ENCODE measurements at regions not wholly inside any gene's neighbourhood (a gene's known extent, or its start where the extent isn't known, plus 50 kb on each side); places are given as distances from the start of the nearest gene placed in this dataset.
"Not testable (repeated sequence)": the region's sequence is repeated elsewhere in the genome, so short reads cannot be mapped to it uniquely, and the experiment has no call there.

- no peak for DNase-seq
Observed at GRCh38 chr2:136319651-136320050, 201.7 kb upstream of the CXCR4 start.

- no peak for DNase-seq
Observed at GRCh38 chr2:136319237-136319636, 201.3 kb upstream of the CXCR4 start.

GRCh38 chr2:136314240-136314639 is 196.3 kb upstream of the CXCR4 start:
- no peak for DNase-seq

- DNase-seq, result not testable (repeated sequence)
Observed at GRCh38 chr2:136312568-136312967, 194.6 kb upstream of the CXCR4 start.

- DNase-seq, result no peak
Observed at GRCh38 chr2:136310797-136311603, 193.1 kb upstream of the CXCR4 start.

- DNase-seq, result no peak
Observed at GRCh38 chr2:136310005-136310495, 192.1 kb upstream of the CXCR4 start.

GRCh38 chr2:136308611-136309010 is 190.7 kb upstream of the CXCR4 start:
- DNase-seq, result no peak

- no peak for DNase-seq
Observed at GRCh38 chr2:136306836-136307235, 188.9 kb upstream of the CXCR4 start.

GRCh38 chr2:136305517-136306192 is 187.7 kb upstream of the CXCR4 start:
- peak; percentile 83 for DNase-seq

- no peak for DNase-seq
Observed at GRCh38 chr2:136301006-136301405, 183.1 kb upstream of the CXCR4 start.

- no peak for DNase-seq
Observed at GRCh38 chr2:136298631-136299030, 180.7 kb upstream of the CXCR4 start.

GRCh38 chr2:136297994-136298393 is 180.0 kb upstream of the CXCR4 start:
- peak; percentile 57 for DNase-seq

GRCh38 chr2:136297312-136297711 is 179.4 kb upstream of the CXCR4 start:
- no peak for DNase-seq

GRCh38 chr2:136295168-136295567 is 177.2 kb upstream of the CXCR4 start:
- no peak for DNase-seq

- DNase-seq, result no peak
Observed at GRCh38 chr2:136291871-136292270, 173.9 kb upstream of the CXCR4 start.

GRCh38 chr2:136290326-136290725 is 172.4 kb upstream of the CXCR4 start:
- no peak for DNase-seq

- DNase-seq, result no peak
Observed at GRCh38 chr2:136288249-136288648, 170.3 kb upstream of the CXCR4 start.

GRCh38 chr2:136286423-136286822 is 168.5 kb upstream of the CXCR4 start:
- no peak for DNase-seq

- no peak for DNase-seq
Observed at GRCh38 chr2:136284226-136285119, 166.5 kb upstream of the CXCR4 start.

- no peak for DNase-seq
Observed at GRCh38 chr2:136282251-136282650, 164.3 kb upstream of the CXCR4 start.

GRCh38 chr2:136281281-136282114 is 163.5 kb upstream of the CXCR4 start:
- no peak for DNase-seq

- DNase-seq, result not testable (repeated sequence)
Observed at GRCh38 chr2:136266346-136266745, 148.4 kb upstream of the CXCR4 start.
